Hematopoietic multipotent progenitor cell treated with erythropoietin and hydrocortisone succinate and interleukin-3 and kit ligand, for 17 days (in vitro differentiated cells): ENCODE measurements at regions not wholly inside any gene's neighbourhood (a gene's known extent, or its start where the extent isn't known, plus 50 kb on each side); places are given as distances from the start of the nearest gene placed in this dataset.

Experiments
- DNase-seq: peaks from one replicate; pipeline ENCODE4 v3.0.0-alpha.2; 2015; ENCODE audit warnings: low spot score

DNA sequence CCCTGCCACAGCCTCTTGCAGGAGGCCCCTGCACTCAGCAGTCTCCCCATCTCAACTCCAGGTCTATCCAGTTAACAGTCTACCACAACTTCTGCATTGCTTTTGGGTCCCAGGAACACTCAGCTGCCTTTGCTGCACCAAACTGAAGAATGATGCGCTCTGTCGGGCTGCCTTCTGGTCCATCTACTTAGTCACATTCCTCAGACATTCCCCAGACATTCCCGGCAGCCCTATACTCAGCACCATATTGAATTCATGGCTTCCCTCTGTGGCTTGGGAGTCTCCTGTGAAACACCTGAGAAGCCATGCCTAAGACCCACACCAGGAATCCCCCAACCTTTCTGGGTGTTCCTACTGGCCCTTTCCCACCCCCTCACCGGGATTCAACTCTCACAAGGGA is 99.6 kb upstream of the COL21A1 start:
- DNase-seq: no peak

DNA sequence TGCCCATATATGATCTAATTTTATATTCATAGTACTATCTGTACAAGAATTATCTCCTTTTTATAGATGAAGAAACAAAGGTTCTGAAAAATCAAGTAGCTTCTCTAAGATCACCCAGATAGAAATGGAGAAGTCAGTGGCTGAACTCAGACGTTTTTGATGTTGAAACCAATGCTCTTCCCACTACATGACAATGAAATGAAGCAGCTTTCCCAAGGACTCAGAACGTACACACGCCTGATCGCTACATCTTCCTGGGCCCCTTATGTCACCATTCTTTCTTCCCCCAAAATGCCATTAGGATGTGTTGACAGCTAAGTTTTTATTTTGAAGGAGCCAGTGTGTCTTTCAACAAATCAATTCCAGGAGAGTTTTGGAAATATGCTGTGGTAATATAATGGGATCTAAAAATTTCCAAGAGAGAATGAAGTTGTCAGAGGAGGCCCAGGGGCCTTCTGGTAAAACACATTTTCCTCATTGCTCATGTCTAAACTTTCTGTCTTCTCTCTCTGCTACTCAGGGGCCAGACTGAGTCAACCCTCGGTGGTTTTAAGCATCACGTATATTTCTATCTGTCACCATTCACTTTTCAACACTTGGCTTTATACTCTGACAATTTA is 98.1 kb upstream of the COL21A1 start:
- no peak for DNase-seq

DNA sequence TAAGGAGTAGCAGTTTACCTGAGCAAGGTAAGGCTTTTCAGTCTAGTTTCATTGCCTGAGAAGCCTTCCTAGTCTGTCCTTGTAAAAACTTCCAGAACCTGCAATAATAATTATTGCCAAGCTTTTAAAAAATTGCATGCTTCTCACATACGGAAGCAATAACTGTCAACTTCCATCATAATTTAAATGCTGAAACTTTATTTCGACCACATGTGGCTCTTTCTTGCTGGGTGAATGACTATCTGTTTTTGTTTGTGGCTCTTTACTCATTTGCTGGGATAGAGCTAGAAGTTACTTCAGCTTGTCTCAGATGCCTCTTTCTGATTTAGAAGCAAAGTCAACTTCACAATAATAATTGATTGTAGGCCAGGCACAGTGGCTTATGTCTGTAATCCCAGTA is 95.9 kb upstream of the COL21A1 start:
- DNase-seq: no peak

DNA sequence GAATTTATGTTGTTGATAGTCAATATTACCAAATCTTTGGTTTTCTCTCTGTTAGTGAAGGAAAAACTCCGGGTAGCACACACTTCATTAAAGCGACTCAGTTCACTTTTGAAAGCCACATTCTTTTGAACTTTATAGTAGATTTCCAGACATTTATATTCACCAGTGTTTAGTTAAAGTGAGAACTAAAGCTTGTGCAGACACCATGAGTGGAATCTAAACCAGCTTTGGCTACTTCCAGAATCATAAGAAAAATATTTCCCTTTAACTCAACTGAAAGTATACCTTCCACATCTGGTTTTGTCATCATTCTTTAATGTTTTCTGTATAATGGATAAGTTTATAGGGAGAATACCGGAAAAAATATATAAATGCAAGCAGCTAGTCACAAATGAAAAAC is 92.1 kb upstream of the COL21A1 start:
- no peak for DNase-seq

DNA sequence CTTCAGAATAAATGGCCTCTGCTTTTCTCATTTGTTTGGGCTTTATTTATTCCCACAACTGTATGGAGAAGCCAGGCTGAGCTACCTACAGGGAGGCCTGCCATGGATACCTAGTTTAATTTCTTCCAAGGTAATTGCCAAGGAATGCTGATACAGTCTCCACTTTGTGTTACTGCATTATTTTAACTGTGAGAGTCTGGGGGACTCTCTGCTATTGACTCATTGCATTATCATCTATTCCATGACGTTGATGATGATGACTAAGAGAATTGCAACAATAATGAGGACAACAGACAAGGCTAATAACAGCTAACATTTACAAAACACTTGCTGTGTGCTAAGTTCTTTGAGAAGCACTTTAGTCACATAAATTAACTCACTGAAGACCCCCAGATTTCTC is 88.3 kb upstream of the COL21A1 start:
- DNase-seq: no peak

DNA sequence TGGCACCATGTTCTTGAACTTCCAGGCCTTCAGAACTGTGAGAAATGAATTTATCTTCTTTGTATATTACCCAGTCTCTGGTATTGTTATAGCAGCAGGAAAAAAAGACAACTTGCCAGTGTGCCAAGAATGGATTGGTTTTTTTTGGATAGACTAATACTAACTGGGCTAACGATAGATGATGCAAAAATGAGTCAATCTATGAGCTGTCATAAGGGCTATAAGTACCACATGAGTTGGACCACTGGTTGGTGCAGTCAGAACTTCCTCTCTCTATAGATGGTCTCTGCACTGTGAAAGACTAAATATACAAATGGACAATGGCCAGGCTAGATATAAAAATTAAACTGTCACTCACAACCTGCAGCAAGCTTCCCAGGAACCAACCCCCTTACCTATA is 87.6 kb upstream of the COL21A1 start:
- no peak for DNase-seq

DNA sequence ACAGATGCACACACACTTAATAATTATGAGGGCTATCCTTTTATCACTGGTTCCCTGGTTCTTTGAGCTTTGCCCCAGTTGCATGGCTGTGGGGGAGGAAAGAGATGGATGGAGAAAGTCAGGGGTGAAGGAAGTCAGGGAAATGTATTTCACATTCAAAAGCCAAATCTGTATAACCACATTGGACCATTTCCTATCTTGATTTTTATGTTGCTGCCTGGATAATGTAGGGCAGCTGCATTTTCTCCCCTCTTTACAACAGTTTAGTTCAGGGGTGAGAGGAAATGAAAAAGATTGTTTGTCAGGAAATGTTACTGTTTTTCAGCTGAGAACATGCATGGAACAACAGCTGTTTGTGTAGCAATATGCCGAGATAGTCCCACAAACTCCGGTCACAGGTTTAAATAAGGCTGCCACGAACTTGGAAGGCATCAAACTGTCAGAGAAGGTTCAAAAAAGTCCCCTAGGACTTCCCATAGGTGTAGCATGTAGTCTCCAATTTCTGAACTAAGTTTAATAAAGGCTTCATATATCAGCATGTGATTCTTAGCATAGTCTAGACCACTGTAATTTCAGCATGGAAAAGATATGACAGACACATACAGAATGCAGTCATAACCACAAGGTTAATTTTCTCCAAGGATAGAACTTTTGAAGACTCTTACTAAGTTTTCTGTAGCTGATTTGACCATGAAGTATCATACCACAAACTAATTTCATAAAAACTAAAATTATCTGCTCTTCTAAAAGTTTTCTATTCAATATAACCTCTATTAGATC is 82.1 kb upstream of the COL21A1 start:
- DNase-seq: no peak

DNA sequence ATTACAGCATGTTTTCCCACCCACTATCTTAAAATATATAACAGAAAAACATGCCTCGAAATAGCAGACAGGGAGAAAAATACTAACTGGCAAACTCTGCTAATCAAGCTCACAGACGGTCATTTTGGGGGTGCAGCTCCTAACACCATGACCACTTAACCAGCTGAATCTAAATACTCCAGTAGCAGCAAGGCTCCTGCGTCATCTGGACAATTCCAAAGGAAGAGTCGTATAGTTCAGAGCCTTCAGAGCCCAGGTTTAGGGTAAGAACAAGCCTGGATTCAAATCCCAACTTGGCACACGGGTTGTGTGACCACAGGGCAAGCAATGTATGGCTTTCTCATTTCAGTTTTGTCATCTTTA is 81.3 kb upstream of the COL21A1 start:
- DNase-seq: no peak

DNA sequence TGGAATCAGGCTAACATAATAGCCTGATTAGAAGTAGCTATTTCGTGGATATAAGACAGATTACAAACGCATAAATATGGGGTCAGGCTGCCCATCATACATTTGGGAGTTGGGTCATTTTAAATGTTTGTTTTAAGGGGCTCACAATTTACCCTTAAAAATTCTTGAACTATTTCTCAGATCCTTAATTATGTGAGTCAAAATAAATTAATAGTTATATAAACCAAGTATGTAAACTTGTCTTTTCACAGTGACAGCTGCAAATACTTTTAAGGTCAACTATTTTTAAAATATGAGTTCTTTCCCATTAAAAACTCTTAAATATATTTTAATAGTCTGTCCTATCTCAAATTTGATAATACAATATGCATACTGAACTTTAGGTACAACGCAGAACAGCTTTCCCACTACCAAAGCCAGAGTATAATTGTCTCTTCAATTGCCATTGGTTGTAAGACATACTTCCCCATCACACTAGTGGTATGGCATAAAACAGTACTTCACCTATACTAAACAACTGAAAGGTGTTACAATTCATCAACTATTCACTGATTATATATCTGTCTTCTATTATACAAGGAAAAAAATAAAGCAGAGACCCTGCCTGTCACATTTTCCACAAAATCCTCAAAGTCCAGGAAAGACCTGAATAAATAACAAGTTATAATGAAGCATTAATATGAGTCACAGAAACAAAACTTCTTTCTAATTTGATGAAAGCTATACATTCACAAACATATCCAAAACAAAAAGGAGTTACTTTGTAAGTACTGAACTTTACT is 80.8 kb upstream of the COL21A1 start:
- DNase-seq: no peak

DNA sequence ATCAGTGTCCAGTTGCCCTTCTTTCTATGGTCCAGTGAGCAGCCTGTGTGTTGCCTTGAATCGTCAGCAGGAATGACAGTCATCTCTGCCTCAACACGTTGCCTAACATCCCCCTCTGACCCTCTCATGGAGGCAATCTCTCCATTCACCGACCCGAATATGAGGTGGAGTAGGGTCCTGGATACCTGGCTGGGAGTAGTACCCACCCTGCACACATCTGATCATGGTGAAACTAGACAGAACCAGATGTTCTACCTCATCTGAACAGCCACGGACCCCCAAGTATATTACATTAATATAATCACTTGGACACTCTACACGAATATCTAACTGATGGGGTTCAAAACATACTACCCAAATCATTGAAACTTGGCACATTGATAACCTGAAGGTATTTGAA is 77.0 kb upstream of the COL21A1 start:
- DNase-seq: no peak

DNA sequence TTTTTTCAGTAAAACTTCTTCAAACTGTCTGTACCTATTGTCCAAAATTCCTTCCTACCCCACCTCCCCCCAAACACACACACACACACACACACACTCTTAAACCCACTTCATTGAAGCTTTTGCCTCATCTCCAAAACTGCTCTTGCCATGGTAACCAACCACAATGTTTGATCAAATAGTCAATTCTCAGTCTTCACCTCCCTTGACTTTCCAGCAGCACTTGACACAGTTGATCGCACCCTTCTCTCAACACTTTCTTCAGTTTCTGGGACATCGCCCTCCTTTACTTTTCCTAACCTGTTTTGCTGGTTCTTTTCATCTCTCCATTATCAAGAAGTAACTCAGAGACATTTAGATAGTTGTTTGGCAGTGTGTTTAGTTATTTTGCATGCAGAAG is 71.5 kb upstream of the COL21A1 start:
- DNase-seq: no peak

DNA sequence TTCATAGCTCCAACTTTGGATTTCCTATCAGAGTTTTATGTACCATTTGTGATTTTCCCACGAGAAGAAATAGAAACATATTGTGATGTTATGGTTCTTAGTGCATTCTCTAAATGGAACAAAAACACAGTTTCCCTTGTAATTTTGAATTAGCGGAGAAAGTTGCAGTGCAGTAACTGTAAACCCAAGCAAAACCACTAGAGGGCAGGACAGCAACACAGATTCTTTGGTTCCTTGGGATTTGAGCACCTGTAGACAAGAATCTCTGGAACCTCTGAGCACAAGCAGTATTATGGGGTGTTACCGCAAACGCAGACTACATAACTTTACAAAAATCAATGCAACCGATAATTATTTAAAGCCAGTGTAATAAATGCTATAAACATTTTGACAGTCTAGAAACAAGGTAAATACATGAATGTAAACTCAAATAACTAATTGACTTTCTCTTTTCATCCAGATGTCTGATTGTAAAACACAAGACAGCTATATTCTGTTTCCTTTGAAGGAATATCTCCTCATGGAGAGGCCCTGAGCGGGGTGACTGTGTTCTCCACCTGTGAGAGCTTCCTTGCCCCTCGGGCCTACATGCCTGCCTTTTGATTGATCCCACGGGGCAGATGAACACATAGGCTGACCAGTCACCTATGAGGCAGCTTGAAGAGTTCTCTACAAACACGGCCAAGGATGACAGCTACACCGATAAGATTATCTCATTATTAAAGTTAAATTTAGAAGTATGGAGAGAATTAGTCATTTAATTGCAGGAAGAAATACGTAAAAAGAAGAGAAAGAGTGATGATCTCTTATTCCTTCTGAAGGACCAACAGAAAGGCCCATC is 67.5 kb upstream of the COL21A1 start:
- peak; percentile 23 for DNase-seq

DNA sequence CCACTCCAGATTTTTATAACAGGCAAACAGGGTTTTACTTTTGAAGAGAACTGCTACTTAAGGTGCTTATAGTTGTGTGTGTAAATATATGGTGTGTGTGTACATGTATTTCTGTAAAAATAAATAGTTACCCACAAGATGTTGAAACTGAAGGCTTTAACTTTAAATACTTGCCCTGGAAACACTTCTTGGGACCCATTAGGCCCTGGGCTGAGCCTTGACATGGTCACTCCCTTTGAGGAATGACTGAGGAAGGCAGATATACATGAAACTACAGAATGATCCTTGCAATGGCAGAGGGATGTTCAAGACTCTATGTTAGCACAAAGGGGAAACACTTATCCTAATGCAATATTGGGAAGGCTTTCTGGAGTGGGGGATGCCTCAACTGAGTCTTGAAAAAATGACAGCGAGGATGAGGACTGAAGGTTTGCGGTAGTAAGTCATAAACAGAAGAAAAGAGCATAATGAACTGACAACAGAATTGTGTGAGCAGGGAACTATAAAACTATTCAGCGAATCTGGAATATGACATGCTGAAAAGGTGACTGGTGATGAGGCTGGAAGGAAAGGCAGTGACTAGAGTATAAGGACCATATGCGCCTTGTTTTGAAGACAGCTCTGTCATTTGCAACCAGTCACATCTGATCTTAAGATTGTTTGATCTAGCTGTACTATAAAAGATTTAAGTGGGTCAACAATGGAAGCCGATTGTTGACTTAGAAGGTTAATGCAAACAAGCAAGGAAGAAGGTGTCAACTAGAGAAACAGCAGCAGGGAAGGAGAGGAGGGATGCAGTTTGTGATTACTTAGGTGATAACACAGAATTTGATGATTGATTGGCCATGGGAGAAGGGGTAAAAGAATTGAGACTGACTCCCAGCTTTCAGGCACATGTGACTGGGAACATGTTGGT is 64.4 kb upstream of the COL21A1 start:
- DNase-seq: no peak

DNA sequence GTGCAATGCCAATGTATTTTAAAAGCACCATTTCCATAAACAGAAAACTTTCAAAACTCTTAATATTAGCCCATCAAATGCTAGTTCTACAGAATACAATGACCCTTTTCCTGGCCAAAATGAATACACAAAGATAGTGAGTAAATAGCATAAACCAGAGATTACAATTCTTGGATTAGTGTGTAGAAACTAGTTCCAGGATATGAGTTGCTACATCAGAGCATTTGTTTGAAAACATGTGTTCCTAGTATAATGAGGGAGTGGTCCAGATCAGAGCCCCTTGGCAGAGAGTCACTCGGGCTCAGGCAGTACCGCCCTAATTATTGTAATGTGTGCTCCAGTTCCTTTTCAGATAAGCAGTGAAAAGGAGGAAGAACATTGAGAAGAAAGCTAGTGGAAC is 63.7 kb upstream of the COL21A1 start:
- DNase-seq: no peak

DNA sequence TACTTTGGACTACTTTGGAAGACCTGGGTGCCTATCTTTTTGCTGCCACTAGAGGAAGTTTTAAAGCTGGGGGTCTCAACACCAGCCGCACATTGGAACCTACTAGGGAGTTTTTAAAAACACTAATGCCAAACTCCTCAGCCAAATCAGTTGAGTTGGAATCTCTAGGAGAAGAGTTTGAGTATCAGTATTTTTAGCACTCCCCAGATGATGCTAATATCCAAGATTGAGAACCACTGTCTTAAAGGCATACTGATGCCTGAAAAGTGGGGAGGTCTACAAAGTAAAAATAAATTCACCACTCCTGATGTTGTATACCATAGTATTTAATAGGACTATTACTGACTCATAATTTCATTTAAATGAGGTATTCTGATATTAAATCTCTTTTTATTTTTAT is 62.9 kb upstream of the COL21A1 start:
- DNase-seq: no peak

DNA sequence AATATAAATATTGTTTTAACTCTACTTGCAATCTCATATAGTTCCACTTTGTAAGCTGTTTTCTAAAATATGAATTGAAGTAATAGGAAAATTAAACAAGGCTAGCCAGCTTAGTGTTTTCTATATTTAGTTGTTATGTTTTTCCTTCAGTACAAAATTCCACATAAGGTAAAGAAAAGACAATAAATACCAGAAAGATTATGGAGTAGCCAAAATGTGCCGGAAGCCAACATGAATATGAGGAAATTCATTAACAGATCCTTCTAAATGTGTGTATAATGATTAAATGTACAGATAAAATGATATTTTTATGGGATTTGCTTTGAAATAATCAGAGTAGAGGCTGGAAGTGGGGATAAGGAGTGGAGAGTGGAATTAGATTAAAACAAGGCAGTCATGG is 52.5 kb upstream of the COL21A1 start:
- DNase-seq: no peak

DNA sequence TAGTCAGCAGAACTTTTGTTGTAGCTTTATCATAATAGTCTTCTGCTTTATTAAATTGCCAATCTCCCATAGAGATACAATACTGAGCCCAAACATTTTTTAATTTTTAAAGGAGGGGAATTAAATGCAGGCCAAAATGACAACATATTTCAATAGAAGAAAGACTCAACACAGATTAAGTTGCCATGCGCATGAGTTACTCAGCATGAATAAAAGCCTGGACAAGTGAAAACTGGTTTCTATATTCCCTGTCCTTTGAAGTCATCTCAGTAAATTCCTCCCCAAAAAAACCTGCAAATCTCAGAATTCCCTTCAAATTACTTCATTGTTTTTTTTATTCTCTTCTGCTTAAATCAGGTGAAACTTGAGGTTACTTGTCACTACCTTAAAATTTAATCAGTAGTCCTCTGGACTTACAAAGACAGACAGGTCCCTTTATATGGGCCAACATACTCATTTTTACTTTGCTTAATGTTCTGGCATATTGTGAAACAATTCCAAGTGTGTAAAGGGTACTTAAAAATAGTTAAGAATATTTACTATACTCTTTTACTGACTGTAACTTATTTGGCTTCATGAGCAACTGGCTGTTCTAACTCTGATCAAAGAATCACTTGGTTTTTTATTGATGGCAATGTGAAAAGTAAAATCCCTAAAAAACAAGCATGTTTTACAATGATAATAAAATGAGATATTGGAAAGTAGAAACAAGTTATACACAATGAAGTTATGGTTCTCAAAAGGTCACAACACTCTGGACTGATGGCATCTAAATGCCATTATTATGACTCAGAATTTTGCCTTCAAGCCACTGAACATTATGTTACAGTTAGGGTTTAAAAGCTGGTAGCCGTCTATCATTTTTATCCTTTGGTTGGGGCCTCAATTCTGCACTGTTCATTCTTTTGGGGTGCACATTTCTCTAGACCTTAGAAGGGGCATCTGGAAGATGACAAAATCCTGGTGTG is 49.9 kb upstream of the COL21A1 start:
- DNase-seq: no peak
